C4-2B (cell line): ENCODE measurements at regions not wholly inside any gene's neighbourhood (a gene's known extent, or its start where the extent isn't known, plus 50 kb on each side); places are given as distances from the start of the nearest gene placed in this dataset.

Source experiments
- CTCF ChIP-seq: fragments of 450-650 bp; conservative IDR thresholded peaks from 2 replicates; pipeline ENCODE4 v1.5.1; 2017; ENCODE audit warnings: mild to moderate bottlenecking
- ZFX ChIP-seq: fragments of 450-650 bp; IDR thresholded peaks from 2 replicates; pipeline ENCODE4 v1.6.1; 2017

GRCh38 chr14:61147381-61147821 lies 133.7 kb downstream of the TMEM30B start:
- TF ChIP-seq CTCF (no peak), ZFX (no peak)
